Stimulated activated CD4-positive, alpha-beta T cell treated with anti-CD3 and anti-CD28 coated beads, Interleukin-4, amount 100 ng/mL, for 48 hours (primary cell): ENCODE measurements at regions not wholly inside any gene's neighbourhood (a gene's known extent, or its start where the extent isn't known, plus 50 kb on each side); places are given as distances from the start of the nearest gene placed in this dataset.

Source experiments
- DNase-seq, 2 donors: peaks; one replicate each; pipeline ENCODE4 v3.0.0-alpha.2; 2020; ENCODE audit warnings: low read depth in 2 of 2

- DNase-seq, result no peak
Measured at GRCh38 chr22:49097171-49097925, 730.3 kb downstream of the BRD1 start.

- no peak for DNase-seq
Measured at GRCh38 chr22:49096476-49096875, 731.2 kb downstream of the BRD1 start.

- DNase-seq, result no peak
Measured at GRCh38 chr22:49095366-49095765, 732.3 kb downstream of the BRD1 start.

- no peak for DNase-seq
Measured at GRCh38 chr22:49094858-49095257, 732.8 kb downstream of the BRD1 start.

- DNase-seq, result no peak
Measured at GRCh38 chr22:49094151-49094550, 733.5 kb downstream of the BRD1 start.

- DNase-seq, result no peak
Measured at GRCh38 chr22:49093192-49093880, 734.3 kb downstream of the BRD1 start.

GRCh38 chr22:49092716-49093115 is 735.0 kb downstream of the BRD1 start:
- no peak for DNase-seq

- DNase-seq, result no peak
Measured at GRCh38 chr22:49091917-49092545, 735.6 kb downstream of the BRD1 start.

GRCh38 chr22:49091451-49091850 is 736.2 kb downstream of the BRD1 start:
- no peak for DNase-seq

- DNase-seq, result no peak
Measured at GRCh38 chr22:49090853-49091135, 736.9 kb downstream of the BRD1 start.

- DNase-seq, result no peak
Measured at GRCh38 chr22:49090061-49090852, 737.4 kb downstream of the BRD1 start.

- no peak for DNase-seq
Measured at GRCh38 chr22:49088801-49089791, 738.6 kb downstream of the BRD1 start.

GRCh38 chr22:49087716-49088601 is 739.7 kb downstream of the BRD1 start:
- DNase-seq, result no peak

GRCh38 chr22:49087198-49087597 is 740.5 kb downstream of the BRD1 start:
- DNase-seq, result no peak

- no peak for DNase-seq
Measured at GRCh38 chr22:49086606-49087157, 741.0 kb downstream of the BRD1 start.

- no peak for DNase-seq
Measured at GRCh38 chr22:49086181-49086580, 741.5 kb downstream of the BRD1 start.

GRCh38 chr22:49084206-49084605 is 743.5 kb downstream of the BRD1 start:
- no peak for DNase-seq

- no peak for DNase-seq
Measured at GRCh38 chr22:49083607-49084006, 744.1 kb downstream of the BRD1 start.

- no peak for DNase-seq
Measured at GRCh38 chr22:49082451-49082850, 745.2 kb downstream of the BRD1 start.

- DNase-seq, result no peak
Measured at GRCh38 chr22:49081926-49082325, 745.7 kb downstream of the BRD1 start.
